Mesodermal cell (in vitro differentiated cells): ENCODE measurements at regions not wholly inside any gene's neighbourhood (a gene's known extent, or its start where the extent isn't known, plus 50 kb on each side); places are given as distances from the start of the nearest gene placed in this dataset.

Source experiments
- H3K27ac ChIP-seq: 2 replicates; pipeline ENCODE4 v1.7.0; 2013; ENCODE audit warnings: mild to moderate bottlenecking, low read depth, low read length, moderate library complexity; ENCODE audit not compliant: severe bottlenecking
- H3K36me3 ChIP-seq: 2 replicates; pipeline ENCODE4 v1.7.1; 2013; ENCODE audit warnings: mild to moderate bottlenecking, low read length, moderate library complexity; ENCODE audit not compliant: control insufficient read depth, insufficient read depth
- H3K4me1 ChIP-seq: one replicate; pipeline ENCODE4 v1.7.1; 2013; ENCODE audit warnings: mild to moderate bottlenecking, low read length; ENCODE audit not compliant: insufficient read depth, control insufficient read depth, poor library complexity, severe bottlenecking
- H3K4me3 ChIP-seq: 2 replicates; pipeline ENCODE4 v1.7.0; 2013; ENCODE audit warnings: low read length, control low read depth, mild to moderate bottlenecking; ENCODE audit not compliant: insufficient read depth, poor library complexity, severe bottlenecking; ENCODE audit errors: extremely low read depth
- H3K9me3 ChIP-seq: 2 replicates; pipeline ENCODE4 v1.7.1; 2013; ENCODE audit warnings: mild to moderate bottlenecking, low read length, moderate library complexity; ENCODE audit not compliant: control insufficient read depth
- WGBS, 2 experiments: methylation state at CpG; one replicate each; pipeline ENCODE4 v1.1.5; 2013; ENCODE audit warnings: missing lambda C conversion rate in 2 of 2; ENCODE audit not compliant: insufficient coverage in 2 of 2; 5-methylcytosine and 5-hydroxymethylcytosine counted together

DNA sequence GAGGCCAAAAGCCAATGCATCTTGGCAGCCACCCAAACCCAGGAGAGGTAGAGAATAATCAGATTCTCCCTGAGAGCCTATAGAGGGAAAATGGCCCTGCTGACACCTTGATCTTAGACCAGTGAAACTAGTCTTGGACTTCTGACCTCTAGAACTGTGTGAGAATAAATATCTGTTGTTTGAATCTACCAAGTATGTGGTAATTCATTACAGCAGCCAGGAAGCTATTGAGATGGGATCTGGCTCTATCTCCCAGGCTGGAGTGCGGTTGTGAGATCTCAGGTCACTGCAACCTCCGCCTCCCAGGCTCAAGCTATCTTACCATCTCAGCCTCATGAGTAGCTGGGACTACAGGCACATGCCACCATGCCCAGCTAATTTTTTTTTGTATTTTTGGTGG lies 567.2 kb downstream of the MBD2 start:
- Histone ChIP-seq H3K9me3 (no peaks in the 10 kb centered on the region), H3K4me3 (no peak overlapping the region), H3K4me1 (no peaks in the 10 kb centered on the region), H3K36me3 (no peaks in the 10 kb centered on the region), H3K27ac (no peak overlapping the region)
- WGBS, 2 experiments, result 67% methylated on average over 1 of the region's 2 CpGs; no CpG with 5 or more reads in 1 of the 2 experiments

DNA sequence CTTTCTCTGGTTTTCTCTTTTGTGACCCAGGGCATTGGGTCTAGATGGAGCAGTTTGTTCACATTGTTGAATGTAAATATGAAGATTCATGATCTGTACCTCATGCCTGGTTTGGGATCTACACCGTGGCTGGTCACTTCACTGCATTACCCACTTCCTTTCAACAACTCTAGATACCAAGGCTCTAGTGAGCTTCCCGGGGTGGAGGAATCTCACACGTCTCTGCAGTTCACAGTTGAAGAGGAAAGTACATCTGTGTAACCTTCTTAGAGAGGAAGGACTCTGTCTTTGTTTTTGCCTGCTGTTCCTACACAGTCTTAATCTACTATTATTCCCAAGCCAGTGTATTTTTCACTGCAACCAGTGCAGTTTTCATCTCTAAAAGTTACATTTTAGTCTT lies 574.8 kb downstream of the MBD2 start:
- Histone ChIP-seq H3K9me3 (no peaks in the 10 kb centered on the region), H3K4me1 (no peaks in the 10 kb centered on the region), H3K36me3 (no peaks in the 10 kb centered on the region), H3K27ac (no peak overlapping the region), H3K4me3 (no peak overlapping the region)
- WGBS, 2 experiments, result no CpG with 5 or more reads among the region's 3 CpGs

DNA sequence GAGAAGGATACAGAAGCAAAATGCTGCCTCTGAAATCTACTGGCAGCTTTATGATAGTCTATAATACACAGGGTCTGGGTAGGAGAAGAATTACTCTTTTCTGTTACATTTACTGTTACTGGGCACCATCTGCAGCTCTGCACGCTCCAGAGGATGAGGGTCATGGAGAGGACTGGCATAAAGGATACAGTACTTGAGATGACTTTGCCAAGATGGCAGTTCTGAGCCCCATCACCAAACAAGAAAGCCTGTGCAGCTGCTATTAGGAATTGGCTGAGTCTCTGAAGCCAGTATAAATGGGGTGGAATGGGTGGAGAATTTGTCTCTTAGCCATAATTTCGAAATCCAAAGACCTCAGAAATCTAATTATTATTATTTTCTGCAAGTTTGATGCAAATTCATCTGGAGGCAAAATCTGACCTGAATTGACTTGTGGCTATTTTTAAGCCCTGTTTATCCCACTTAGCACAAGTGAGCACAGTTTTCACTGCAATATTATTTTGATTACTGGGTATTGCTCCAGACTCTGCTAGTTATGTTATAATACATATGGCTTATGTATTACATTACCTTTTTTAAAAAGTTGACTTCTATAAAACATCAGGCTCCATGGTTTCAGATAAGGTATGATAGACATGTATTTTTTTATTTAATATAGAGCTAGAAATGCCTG lies 579.5 kb downstream of the MBD2 start:
- no peak overlapping the region for H3K4me3 ChIP-seq
- no peak overlapping the region for H3K27ac ChIP-seq
- H3K36me3 ChIP-seq, result no peaks in the 10 kb centered on the region
- H3K4me1 ChIP-seq, result no peaks in the 10 kb centered on the region
- no peaks in the 10 kb centered on the region for H3K9me3 ChIP-seq
- WGBS, 2 experiments, result 71% methylated on average over 1 of the region's 2 CpGs; no CpG with 5 or more reads in 1 of the 2 experiments

DNA sequence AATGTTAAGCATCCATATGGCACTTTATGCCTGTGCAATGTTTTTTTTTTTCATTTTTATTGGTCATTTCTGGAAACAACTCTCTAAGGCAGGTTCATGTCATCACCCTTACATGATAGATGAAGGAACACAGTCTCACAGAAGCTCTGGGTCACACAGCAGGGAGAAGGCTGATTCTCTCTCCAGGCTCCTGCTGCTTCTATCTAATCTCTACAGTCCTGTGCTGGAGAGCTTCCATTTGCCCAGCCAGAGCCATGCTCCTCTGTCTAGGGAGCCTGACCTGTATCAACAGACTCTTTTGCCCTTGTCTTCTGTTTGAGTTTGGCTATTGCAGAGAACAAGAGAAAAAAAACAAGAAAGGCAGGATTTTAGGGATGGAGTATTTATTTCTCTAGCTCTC lies 584.8 kb downstream of the MBD2 start:
- H3K4me1 ChIP-seq, result no peaks in the 10 kb centered on the region
- H3K4me3 ChIP-seq, result no peak overlapping the region
- no peaks in the 10 kb centered on the region for H3K36me3 ChIP-seq
- H3K9me3 ChIP-seq, result no peaks in the 10 kb centered on the region
- H3K27ac ChIP-seq, result peak overlapping the region; percentile 16

DNA sequence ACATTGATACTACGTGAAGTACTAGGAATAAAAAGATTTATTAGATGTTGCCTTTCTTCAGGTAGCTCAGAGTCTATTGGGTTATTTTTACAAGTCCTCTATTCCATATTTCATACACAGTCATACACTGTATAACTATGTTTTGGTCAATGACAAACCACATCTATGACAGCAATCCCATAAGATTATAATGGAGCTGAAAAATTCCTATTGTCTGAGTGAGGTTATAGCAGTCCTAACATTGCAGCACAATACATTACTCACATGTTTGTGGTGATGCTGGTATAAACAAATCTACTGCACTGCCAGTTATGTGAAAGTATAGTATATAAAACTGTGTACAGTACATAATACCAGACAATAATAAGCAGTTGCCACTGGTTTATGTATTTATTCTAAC lies 595.1 kb downstream of the MBD2 start:
- Histone ChIP-seq H3K4me1 (no peaks in the 10 kb centered on the region), H3K9me3 (no peaks in the 10 kb centered on the region), H3K4me3 (no peak overlapping the region), H3K27ac (no peak overlapping the region), H3K36me3 (no peaks in the 10 kb centered on the region)
- no CpG with 5 or more reads among the region's 1 CpG for WGBS, 2 experiments

DNA sequence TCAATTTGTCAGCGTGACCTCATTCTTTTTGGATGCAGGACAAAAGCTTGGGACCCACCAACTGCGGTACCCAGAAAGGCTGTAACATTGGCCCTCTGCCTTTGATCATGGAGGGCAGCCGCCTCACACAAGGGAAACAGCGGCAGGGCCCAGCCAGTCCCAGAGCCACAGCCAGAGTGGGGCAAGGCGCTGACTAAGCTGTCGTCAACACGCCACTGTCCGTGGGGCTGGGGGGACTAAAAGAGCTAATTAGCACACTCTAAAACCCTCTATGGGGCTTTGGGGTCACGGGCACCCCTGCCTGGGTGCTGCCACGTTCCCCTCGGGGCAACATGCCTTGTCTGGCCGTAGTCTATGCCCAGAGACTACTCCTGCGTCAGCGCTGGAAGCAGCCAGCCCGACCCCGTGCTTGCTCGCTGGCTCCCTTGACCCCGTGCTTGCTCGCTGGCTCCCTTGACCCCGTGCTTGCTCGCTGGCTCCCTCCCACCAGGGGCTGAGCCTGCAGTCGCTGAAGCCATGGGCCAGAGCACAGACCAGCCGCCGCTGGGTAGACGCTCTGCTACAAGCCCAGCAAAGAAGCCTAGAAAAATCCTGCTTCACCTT lies 598.4 kb downstream of the MBD2 start:
- Histone ChIP-seq H3K4me1 (no peaks in the 10 kb centered on the region), H3K4me3 (no peak overlapping the region), H3K36me3 (no peaks in the 10 kb centered on the region), H3K9me3 (no peaks in the 10 kb centered on the region), H3K27ac (no peak overlapping the region)
- WGBS, 2 experiments, result 88 to 90% methylated on average over 11 to 22 of the region's 25 CpGs

DNA sequence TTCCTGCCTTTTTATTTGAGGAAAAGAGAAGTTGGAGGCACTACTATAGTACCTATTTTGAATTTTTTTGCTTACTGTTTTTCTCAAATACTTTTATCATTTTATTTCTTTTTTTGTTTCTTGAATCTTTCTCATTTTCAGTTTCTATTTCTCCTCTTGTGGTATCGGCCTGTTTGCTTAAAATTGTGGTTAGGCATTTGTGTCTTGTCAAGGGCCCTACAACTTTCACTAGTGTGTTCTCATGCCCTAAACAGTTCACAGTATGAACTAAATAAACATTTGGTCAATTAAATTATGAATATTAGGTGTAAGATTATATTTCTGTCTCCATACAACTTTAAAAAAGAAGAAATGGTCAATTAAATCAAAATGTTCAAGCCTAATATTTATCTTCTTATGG lies 613.5 kb downstream of the MBD2 start:
- Histone ChIP-seq H3K9me3 (no peaks in the 10 kb centered on the region), H3K4me1 (no peaks in the 10 kb centered on the region), H3K36me3 (no peaks in the 10 kb centered on the region), H3K4me3 (no peak overlapping the region), H3K27ac (no peak overlapping the region)
- WGBS, 2 experiments, result no CpG with 5 or more reads among the region's 1 CpG

DNA sequence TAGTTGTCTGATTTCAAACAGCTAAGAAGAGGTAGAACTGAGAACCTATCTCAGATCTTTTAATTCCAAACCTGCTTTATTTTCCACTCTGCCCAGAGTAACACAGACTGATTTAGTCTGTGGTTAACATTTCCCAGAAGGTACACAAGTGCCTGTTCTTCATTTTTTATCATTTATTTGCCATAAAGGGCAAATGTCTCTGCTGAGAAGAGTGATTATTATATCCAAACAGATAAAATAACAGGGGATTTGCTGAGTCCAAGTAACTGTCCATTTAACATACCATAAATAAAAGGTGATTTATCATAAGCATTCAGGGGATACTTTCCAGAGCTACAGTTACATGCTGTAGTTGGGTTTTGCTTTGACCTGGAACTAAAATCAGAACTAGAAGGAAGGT lies 617.7 kb downstream of the MBD2 start:
- Histone ChIP-seq H3K9me3 (no peaks in the 10 kb centered on the region), H3K27ac (no peak overlapping the region), H3K36me3 (no peaks in the 10 kb centered on the region), H3K4me3 (no peak overlapping the region), H3K4me1 (no peaks in the 10 kb centered on the region)

DNA sequence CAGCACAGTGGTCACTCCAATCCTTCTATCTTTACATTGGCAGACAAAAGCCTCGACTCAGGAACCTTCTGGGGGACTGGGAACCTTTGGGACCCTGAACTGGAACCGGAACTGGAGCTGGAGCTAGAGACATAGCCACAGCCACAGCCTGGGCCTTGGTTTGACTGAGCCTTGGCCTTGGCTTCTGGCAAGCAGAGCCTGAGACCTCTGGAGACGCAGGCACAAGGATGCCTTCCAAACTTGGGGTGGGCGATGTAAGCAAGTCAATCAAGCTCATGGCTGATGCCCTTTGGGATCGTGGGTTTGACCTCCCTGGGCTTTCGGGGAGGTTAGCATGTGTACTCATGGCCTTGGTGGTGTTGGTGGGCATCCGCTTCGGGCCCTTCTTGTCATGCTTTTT lies 619.3 kb downstream of the MBD2 start:
- Histone ChIP-seq H3K27ac (no peak overlapping the region), H3K36me3 (no peaks in the 10 kb centered on the region), H3K9me3 (no peaks in the 10 kb centered on the region), H3K4me1 (no peaks in the 10 kb centered on the region), H3K4me3 (no peak overlapping the region)
- WGBS, 2 experiments, result 86 to 88% methylated on average over 4 to 5 of the region's 8 CpGs

DNA sequence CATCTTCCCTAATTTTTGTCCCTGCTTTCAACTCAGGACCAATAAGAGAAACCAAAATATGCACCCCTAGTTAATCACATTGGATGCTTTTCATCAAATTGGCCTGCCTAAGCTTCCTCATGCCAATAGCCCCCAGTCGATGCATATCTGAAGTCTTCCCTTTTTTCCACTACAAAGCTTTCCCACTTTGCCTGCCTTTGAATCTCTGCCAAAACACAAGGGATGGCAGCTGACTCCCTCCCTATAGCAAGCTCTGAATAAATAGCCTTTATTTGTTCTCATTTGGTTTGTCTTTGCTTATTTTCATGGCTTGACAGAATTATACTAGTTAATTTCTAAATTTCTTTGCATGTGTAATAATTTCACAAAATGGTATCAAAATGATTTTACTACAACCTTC lies 621.2 kb downstream of the MBD2 start:
- Histone ChIP-seq H3K4me3 (no peak overlapping the region), H3K27ac (no peak overlapping the region), H3K4me1 (no peaks in the 10 kb centered on the region), H3K36me3 (no peaks in the 10 kb centered on the region), H3K9me3 (no peaks in the 10 kb centered on the region)
- 45 to 56% methylated on average over 1 of the region's 1 CpG for WGBS, 2 experiments

DNA sequence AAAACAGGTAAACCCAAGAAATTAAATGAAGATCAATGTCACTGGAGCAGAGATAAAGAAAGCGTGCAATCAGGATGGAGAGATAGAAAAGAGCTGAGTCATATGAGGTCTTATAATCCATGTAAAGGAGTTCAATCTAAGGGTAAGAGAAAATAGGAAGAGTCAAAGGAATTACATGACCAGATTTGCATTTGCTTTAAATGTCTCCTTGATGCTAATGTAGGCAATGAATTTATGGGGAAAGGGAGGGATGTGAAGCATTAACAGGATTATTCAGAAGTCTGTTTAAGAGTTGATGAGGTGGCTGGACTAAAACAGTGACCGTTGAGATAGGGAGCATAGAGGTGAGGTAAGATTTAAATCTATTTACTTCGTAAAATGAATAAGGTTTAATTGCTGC lies 623.1 kb downstream of the MBD2 start:
- Histone ChIP-seq H3K9me3 (no peaks in the 10 kb centered on the region), H3K4me3 (no peak overlapping the region), H3K36me3 (no peaks in the 10 kb centered on the region), H3K4me1 (no peaks in the 10 kb centered on the region), H3K27ac (no peak overlapping the region)
- WGBS, 2 experiments, result 87 to 100% methylated on average over 1 to 3 of the region's 3 CpGs
